Left lung (tissue), 4 donors: ENCODE measurements at regions not wholly inside any gene's neighbourhood (a gene's known extent, or its start where the extent isn't known, plus 50 kb on each side); places are given as distances from the start of the nearest gene placed in this dataset.

ENCODE experiments used
- ATAC-seq: fragments of 200-7000 bp; cut with Tn5 transposase; one replicate; pipeline ENCODE4 v1.9.1; 2020; ENCODE audit warnings: moderate library complexity
- DNase-seq, 4 donors: peaks; one replicate each; pipeline ENCODE4 v3.0.0-alpha.2; 2013 to 2020
- H3K27ac ChIP-seq, 2 donors: fragments of 200-600 bp; sonication (generic) in 1 of 2; one replicate each; pipeline versions ENCODE4 v1.5.0 to v1.8.0; 2020 to 2021
- H3K27me3 ChIP-seq, 2 donors: fragments of 200-600 bp; sonication (generic) in 1 of 2; one replicate each; pipeline versions ENCODE4 v1.5.0 to v1.8.0; 2020 to 2021
- H3K36me3 ChIP-seq, 2 donors: fragments of 200-600 bp; sonication (generic) in 1 of 2; one replicate each; pipeline versions ENCODE4 v1.5.0 to v1.8.0; 2020 to 2021
- H3K4me1 ChIP-seq, 2 donors: fragments of 200-600 bp; one replicate each; pipeline ENCODE4 v1.8.0; 2021
- H3K4me3 ChIP-seq, 2 donors: fragments of 200-600 bp; sonication (generic) in 1 of 2; one replicate each; pipeline versions ENCODE4 v1.5.0 to v1.8.0; 2020 to 2021; ENCODE audit warnings: mild to moderate bottlenecking in 1 of 2
- H3K9me3 ChIP-seq, 2 donors: fragments of 200-600 bp; sonication (generic) in 1 of 2; one replicate each; pipeline versions ENCODE4 v1.5.0 to v1.8.0; 2020 to 2021
- intact Hi-C, 2 donors: fragments of 100-400 bp; cut with DNase I; formaldehyde crosslinking; loops; one replicate each; pipeline versions ENCODE4 v1.11.2 to v1.14.2; 2022
- TF ChIP-seq, protein P1 (sequence below), 2 donors: fragments of 200-600 bp; sonication (generic) in 1 of 2; IDR thresholded peaks; one replicate each; pipeline versions ENCODE4 v1.5.0 to v1.8.0; 2021; ENCODE audit warnings: antibody characterized with exemption in 2 of 2
- donor health status: DM: no; HTN: yes; CAD: no.
- donor health status: DM: no; HTN: no; CAD: no.

DNA sequence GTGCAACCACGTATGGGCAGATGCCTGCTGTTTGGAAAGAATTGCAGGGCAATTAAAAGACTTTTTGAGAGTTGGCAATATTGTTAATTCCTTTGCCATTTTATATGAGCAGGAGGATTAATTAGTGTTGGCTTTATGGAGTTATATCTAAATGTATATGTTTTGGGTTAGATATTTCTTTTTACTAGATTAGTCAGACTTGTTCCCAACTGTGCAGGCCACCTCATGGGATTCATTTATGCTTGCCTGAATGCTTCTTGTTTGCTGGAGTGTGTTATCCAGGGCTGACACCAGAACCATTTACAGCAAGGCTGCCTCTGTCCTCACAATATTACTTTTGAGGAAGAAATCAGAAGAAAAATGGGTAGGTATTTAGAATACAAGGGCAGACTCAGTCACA, 192.5 kb downstream of the KTN1 start:
- TF ChIP-seq, protein P1, sequence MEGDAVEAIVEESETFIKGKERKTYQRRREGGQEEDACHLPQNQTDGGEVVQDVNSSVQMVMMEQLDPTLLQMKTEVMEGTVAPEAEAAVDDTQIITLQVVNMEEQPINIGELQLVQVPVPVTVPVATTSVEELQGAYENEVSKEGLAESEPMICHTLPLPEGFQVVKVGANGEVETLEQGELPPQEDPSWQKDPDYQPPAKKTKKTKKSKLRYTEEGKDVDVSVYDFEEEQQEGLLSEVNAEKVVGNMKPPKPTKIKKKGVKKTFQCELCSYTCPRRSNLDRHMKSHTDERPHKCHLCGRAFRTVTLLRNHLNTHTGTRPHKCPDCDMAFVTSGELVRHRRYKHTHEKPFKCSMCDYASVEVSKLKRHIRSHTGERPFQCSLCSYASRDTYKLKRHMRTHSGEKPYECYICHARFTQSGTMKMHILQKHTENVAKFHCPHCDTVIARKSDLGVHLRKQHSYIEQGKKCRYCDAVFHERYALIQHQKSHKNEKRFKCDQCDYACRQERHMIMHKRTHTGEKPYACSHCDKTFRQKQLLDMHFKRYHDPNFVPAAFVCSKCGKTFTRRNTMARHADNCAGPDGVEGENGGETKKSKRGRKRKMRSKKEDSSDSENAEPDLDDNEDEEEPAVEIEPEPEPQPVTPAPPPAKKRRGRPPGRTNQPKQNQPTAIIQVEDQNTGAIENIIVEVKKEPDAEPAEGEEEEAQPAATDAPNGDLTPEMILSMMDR (IDR thresholded peaks at IDR 0.05), result no peak
- Histone ChIP-seq H3K27me3 (no peaks in the 10 kb centered on the region), H3K27ac (no peak overlapping the region), H3K4me3 (no peak overlapping the region), H3K36me3 (no peaks in the 10 kb centered on the region), H3K4me1 (no peaks in the 10 kb centered on the region), H3K9me3 (no peaks in the 10 kb centered on the region)
- no peak for DNase-seq
- intact Hi-C loops, result no loop called here
- no peak for ATAC-seq

DNA sequence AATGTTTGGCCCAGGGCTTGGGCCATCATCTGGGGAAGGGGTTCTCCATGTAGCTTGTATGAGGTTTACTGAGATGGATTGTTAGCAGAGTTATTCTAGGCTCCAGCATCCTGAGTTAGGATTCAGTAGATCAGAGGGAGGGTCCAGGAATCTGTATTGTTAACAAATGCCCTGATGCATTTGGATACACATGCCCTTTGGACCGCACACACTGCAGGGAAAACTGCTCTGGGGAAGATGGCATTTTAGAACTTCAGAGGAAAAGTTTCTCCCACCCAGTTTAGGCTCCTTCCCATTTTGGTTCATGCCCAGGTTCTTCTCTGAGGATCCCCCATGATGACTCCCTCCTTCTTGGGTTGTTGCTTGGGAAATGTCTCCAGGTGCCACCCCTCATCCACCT, 193.3 kb downstream of the KTN1 start:
- H3K27ac ChIP-seq, result no peak overlapping the region
- H3K9me3 ChIP-seq, result no peaks in the 10 kb centered on the region
- H3K4me3 ChIP-seq, result no peak overlapping the region
- no peaks in the 10 kb centered on the region for H3K4me1 ChIP-seq
- TF ChIP-seq, protein P1 (IDR thresholded peaks at IDR 0.05), result no peak
- H3K36me3 ChIP-seq, result no peaks in the 10 kb centered on the region
- H3K27me3 ChIP-seq, result no peaks in the 10 kb centered on the region
- no peak for ATAC-seq
- no peak for DNase-seq
- intact Hi-C loops, result no loop called here

DNA sequence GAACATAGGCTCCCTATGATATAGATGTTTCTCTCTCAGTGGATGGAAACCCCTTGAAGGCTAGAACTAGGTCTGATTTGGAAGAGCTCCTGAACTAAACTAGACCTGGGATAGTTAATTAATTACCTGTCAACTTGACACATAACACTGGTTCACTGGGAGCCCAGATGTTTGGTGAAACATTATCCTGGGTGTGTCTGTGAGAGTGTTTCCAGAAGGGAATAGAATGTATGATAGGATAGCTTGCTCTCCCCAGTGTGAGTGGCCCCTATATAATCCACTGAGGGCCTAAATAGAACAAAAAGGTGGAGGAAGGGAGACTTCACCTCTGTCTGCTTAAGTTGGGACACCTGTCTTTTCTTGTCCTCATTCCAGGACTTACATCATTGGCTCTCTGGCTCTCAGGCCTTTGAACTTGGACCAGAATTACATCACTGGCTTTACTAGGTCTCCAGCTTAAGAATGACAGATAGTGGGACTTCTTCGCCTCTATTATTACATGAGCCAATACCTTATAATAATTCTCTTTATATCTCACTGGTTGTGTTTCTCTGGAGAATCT, 194.1 kb downstream of the KTN1 start:
- intact Hi-C loops, result no loop called here
- Histone ChIP-seq H3K27me3 (no peaks in the 10 kb centered on the region), H3K4me3 (no peak overlapping the region), H3K4me1 (no peaks in the 10 kb centered on the region), H3K9me3 (no peaks in the 10 kb centered on the region), H3K36me3 (no peaks in the 10 kb centered on the region), H3K27ac (no peak overlapping the region)
- TF ChIP-seq, protein P1 (IDR thresholded peaks at IDR 0.05), result no peak
- ATAC-seq (no peak), DNase-seq (no peak)

DNA sequence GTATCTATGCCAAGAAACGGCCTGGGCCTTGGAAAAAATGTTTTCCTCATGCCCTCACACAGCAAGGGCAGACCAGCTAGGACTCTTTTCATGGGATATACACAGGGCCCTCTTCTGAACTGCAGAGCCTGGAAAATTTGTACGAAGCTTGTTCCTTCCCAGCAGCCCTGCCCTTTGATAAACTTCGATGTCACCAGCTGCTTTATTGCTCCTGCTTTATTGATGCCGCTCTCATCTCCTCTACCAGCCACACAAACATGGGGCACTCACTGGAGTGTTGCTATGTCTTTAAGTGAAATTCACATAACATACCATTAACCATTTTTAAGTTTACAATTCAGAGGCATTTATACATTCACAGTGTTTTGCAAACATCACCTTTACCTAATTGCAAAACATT, 197.9 kb downstream of the KTN1 start:
- no peak for DNase-seq

DNA sequence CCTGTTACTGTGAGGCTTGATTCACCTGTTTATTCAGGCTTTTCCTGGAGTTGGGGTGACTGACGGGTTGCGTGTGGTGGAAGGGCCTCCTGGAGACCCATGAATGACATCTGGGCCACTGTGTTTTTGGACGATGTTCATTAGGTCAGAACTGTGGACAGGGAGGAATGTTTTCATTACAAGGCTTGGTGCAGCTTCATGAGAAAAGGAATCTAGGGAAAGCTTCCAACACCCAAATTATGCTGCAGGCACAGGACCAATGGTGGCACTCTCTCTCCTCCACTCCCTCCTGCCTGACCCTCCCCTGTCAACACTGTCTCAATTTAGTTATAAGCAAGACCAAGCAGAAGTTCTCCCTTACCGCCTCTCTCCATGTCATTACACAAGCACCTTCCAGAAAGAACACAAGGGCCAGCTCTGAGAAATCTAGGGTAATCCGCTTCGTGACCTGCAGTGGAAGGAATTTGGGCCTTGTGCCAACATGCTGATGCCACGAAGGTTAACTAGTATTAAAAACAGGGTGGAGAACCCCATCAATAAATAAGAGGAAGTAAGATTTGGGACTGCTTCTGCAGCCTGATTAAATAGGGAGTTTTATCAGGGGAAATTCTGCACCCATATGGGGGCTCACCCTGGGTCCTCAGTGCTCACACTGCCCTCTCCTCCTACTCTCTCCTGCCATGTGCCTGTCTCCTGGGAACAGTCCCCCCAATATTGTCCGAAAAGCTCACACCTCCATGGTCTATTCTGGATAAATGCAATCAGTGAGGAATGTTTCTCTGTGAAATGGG, 200.3 kb downstream of the KTN1 start:
- Histone ChIP-seq H3K9me3 (no peaks in the 10 kb centered on the region), H3K27ac (no peak overlapping the region), H3K36me3 (no peaks in the 10 kb centered on the region), H3K4me1 (peaks cover 0 to 3% of the 10 kb centered on the region in 2 donors), H3K4me3 (no peak overlapping the region), H3K27me3 (no peaks in the 10 kb centered on the region)
- peak; percentile 87 for ATAC-seq
- intact Hi-C loops, result no loop called here
- TF ChIP-seq, protein P1 (IDR thresholded peaks at IDR 0.05), result no peak
- DNase-seq, result peak in 2 of 4 donors; percentile 31 to 50

More for the DNA sequence above, 197.9 kb downstream of the KTN1 start:
- TF ChIP-seq, protein P1 (IDR thresholded peaks at IDR 0.05), result no peak
- Histone ChIP-seq H3K27ac (no peak overlapping the region), H3K9me3 (no peaks in the 10 kb centered on the region), H3K27me3 (no peaks in the 10 kb centered on the region), H3K4me3 (no peak overlapping the region), H3K4me1 (peaks cover 0 to 3% of the 10 kb centered on the region in 2 donors), H3K36me3 (no peaks in the 10 kb centered on the region)
- intact Hi-C loops, result no loop called here
- ATAC-seq, result no peak
